ENCODE measurements at regions not wholly inside any gene's neighbourhood (a gene's known extent, or its start where the extent isn't known, plus 50 kb on each side); places are given as distances from the start of the nearest gene placed in this dataset.

- DNase-seq: no peak
Observed at GRCh38 chr10:52653263-52653909, 119.2 kb downstream of the MBL2 start.

- DNase-seq: no peak
Observed at GRCh38 chr10:52654201-52654600, 118.4 kb downstream of the MBL2 start.

DNA sequence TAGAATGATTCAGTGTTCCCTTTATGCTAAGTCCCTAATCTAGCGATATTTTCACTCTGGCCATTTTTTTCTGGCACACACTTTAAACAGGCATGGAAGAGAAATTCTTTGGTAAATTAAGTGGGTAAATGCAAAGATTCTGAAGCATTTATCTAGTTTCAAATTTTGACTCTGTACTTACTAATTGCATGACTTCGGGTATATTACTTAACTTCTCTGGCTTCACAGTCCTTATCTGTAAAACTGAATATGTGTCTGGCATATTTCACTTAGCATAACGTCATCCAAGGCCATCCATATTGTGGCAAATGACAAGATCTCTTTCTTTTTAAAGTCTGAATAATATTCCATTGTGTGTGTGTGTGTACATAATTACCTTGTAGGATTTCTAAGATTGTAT, 114.5 kb downstream of the MBL2 start:
- no peak for DNase-seq

DNA sequence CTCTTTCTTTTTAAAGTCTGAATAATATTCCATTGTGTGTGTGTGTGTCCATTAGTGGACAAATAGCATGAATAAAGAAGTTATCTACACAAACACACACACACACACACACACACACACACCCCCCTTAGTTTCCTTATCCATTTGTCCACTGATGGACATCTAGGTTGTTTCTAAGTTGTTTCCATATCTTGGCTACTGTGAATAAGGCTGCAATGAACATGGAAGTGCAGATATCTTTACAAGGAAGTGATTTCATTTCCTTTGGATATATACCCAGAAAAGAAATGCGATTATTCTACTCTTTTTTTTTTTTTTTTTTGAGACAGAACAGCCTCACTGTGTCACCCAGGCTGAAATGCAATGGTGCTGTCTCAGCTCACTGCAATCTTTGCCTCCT, 113.5 kb downstream of the MBL2 start:
- no peak for DNase-seq

GRCh38 chr10:52662256-52662655, 110.3 kb downstream of the MBL2 start:
- no peak for DNase-seq

DNA sequence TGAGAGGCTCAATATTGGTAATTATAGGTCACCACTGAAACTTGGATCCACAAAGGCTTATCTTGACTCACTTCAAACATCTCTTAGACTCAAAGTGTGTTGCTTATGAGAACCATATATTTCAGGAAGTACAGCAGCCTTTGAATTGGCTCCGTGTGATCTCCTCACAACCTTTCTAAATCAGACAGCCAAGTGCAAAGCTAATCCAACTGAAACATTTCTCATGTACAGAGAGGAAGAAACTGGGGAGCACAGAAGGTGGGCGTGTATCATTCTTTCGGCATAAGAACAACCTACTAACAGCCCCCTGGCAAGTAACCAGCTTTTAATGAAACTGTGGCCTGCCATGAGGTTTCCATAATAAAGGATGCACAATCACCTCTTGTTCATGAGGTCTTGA, 109.4 kb downstream of the MBL2 start:
- DNase-seq: no peak

DNA sequence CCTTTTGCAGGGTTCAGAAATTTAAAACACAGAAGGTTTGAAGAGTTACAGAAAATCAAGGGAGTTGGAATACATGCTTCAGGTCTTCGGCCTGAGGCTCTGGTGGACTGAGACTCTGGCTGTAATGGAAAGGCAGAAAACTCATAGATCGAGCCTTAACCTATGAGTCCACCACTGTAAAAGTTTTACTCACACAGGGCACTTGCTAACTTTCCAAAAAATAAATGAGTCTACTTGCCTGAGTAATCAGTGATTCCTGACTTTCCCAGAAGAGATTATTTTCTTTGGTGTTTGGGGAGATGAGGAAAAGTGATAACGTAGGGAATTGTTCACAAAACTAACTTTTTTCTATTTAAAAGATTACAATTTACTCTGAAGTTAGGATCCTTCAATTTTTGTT, 108.0 kb downstream of the MBL2 start:
- no peak for DNase-seq

DNA sequence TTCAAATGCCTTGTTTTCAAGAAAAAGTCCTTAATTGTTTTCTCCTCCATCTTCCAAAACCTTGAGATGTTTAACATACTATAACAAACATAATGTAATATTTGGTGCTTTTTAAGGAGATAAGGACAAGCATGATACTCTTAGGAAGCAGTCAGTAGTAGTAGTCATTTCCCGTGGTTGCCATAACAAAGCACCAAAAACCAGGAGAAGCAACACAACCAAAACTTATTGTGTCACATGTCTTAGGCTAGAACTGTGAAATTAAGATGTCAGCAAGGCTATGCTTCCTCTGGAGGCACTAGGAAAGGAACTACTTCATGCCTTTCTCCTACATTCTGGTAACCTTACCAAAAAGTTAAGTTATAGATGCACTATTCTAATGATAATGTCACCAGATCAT, 106.8 kb downstream of the MBL2 start:
- no peak for DNase-seq

DNA sequence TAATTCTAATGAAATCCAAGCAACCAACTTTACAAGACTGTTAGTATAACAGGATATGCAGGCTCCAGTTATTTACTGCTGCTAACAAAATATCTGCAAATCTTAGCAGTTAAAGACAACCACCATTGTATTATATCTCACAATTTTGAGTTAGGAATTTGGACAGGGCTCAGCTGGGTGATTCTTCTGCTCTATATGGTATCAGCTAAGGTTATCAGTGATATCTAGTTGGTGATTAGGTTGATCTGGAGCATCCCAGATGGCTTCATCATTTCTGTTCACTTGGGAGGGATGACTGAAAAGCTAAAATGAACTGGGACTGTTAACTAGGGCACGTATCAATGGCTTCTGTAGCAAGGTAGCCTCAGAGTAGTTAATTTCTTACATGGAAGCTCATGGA, 105.7 kb downstream of the MBL2 start:
- DNase-seq: no peak

- no peak for DNase-seq
Observed at GRCh38 chr10:52668024-52668423, 104.6 kb downstream of the MBL2 start.

GRCh38 chr10:52672880-52673279, 99.7 kb downstream of the MBL2 start:
- DNase-seq: no peak

GRCh38 chr10:52673468-52673867, 99.1 kb downstream of the MBL2 start:
- no peak for DNase-seq

GRCh38 chr10:52674474-52674873, 98.1 kb downstream of the MBL2 start:
- DNase-seq: no peak

- no peak for DNase-seq
Observed at GRCh38 chr10:52677086-52677485, 95.5 kb downstream of the MBL2 start.

- no peak for DNase-seq
Observed at GRCh38 chr10:52678611-52679010, 94.0 kb downstream of the MBL2 start.

- DNase-seq: no peak
Observed at GRCh38 chr10:52679117-52679516, 93.5 kb downstream of the MBL2 start.

GRCh38 chr10:52682766-52683165, 89.8 kb downstream of the MBL2 start:
- DNase-seq: no peak

- DNase-seq: no peak
Observed at GRCh38 chr10:52683776-52684175, 88.8 kb downstream of the MBL2 start.

DNA sequence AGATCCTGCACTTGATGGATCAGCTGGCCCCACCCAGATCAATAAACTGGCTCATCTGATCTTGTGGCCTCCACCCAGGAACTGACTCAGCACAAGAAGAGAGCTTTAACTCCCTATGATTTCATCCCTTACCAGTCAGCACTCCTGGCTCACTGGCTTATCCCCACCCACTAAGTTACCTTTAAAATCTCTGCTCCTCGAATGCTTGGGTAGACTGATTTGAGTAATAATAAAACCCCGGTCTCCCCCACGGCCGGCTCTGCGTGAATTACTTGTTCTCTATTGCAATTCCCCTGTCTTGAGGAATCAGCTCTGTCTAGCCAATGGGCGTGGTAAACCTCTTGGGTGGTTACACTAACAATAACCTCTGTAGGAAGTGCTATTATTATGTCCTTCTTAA, 83.7 kb downstream of the MBL2 start:
- no peak for DNase-seq

DNA sequence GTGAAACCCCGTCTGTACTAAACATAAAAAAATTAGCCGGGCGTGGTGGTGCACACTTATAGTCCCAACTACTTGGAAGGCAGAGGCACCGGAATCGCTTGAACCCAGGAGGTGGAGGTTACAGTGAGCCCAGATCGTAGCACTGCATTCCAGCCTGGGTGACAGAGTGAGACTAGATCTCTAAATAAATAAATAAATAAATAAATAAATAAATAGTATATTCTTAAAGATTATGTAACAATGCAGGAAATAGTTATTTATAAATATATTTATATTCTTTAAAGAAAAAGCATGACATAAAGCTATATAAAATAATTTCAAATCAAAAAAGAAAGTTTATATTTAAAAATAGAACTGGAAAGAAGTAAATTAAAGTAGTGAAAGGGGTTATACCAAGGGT, 76.4 kb downstream of the MBL2 start:
- no peak for DNase-seq

DNA sequence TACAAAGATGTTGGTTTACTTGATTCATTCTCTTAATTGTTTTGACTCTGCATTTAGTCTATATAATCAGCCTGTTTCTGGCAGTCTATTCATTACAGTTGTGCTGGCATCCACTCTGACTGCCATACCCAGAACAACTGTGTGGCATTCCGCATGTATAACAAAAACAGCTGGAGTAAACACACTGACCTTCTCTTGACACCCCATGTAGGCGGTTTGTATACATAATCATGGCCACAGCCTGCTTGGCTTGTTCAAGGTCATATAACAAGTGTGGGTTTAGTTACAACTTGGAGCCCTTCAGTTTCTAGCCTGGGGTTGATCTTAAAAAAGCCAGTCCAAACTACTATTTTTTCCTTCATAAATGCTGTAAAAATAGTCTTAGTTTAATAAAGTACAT, 70.9 kb downstream of the MBL2 start:
- DNase-seq: no peak

DNA sequence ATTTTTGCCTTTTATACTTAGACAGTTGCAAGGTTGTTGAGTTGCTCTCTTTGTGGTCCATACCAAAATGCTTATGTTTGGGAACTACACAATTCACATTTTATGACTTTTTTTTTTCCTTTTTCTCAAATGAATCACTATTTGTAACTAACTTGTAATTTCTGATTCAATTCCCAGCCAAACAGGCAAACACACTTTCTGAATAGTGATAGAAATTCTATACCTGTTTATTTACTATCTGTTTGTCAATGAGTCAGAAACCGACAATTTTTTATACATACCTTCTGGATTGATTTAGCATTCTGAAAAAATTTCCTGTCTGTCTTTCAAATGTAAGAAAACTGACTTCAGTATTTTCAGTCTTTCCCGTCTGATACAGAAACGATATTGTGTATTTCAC, 69.1 kb downstream of the MBL2 start:
- DNase-seq: no peak

DNA sequence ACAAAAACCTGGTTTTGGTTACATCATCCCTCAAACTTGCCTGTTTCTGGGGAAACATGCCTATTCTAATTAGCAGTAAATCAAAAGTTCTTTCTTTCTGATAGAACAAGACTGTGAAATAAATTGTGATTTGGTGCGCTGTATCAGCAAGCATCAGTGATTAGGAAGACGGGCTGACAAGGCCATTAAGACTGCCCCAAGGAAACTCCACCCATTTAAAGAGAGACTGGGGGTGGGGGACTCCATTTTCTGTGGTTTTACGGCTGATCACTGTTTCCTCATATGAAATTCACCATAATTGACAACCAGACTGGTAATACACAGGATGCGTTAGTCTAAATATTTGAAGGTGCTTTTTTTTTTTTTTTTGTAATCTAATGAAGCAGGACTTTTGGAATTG, 68.7 kb downstream of the MBL2 start:
- no peak for DNase-seq

- no peak for DNase-seq
Observed at GRCh38 chr10:52706332-52707070, 66.1 kb downstream of the MBL2 start.
